ENCODE measurements at regions not wholly inside any gene's neighbourhood (a gene's known extent, or its start where the extent isn't known, plus 50 kb on each side); places are given as distances from the start of the nearest gene placed in this dataset.

GRCh38 chr5:87867281-87867680 lies 401.4 kb downstream of the TMEM161B start:
- Mint-ChIP-seq H3K4me1 (no peaks in the 10 kb centered on the region), H3K27me3 (no peaks in the 10 kb centered on the region), H3K9me3 (peaks cover 2% of the 10 kb centered on the region), H3K4me3 (no peak overlapping the region), H3K36me3 (ENCODE audit: low read depth) (no peaks in the 10 kb centered on the region), H3K27ac (no peak overlapping the region)
- no peak for DNase-seq
- ChIA-PET CTCF (no interaction called here), POLR2A (no interaction called here)

GRCh38 chr5:87853541-87853940 lies 415.1 kb downstream of the TMEM161B start:
- Mint-ChIP-seq H3K4me3 (no peak overlapping the region), H3K36me3 (ENCODE audit: low read depth) (no peaks in the 10 kb centered on the region), H3K9me3 (peaks cover 2% of the 10 kb centered on the region), H3K4me1 (no peaks in the 10 kb centered on the region), H3K27me3 (no peaks in the 10 kb centered on the region), H3K27ac (no peak overlapping the region)
- ChIA-PET POLR2A (no interaction called here), CTCF (no interaction called here)
- no peak for DNase-seq

DNA sequence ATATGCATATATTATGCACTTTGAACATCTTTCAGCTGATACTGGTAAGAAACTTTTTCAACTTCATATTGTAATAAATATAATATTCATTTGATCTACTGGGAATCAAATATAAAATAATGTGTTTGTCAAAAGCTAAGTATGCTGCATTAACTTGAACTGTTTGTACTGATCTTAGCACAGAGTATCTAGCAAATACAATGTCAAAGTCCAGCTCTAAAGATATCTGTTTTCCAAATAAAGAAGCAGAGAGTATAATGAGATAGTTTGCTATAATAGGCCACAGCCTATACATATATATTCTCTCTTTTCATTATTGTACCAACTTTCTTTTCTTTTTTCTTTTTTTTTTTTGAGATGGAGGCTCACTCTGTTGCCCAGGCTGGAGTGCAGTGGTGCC lies 417.0 kb downstream of the TMEM161B start:
- Mint-ChIP-seq H3K27ac (no peak overlapping the region), H3K4me1 (no peaks in the 10 kb centered on the region), H3K36me3 (ENCODE audit: low read depth) (no peaks in the 10 kb centered on the region), H3K4me3 (no peak overlapping the region), H3K9me3 (peaks cover under 1% of the 10 kb centered on the region), H3K27me3 (no peaks in the 10 kb centered on the region)
- ChIA-PET POLR2A (no interaction called here), CTCF (no interaction called here)
- no peak for DNase-seq

- ChIA-PET POLR2A (no interaction called here), CTCF (no interaction called here)
- no peak overlapping the region for H3K4me3 Mint-ChIP-seq
These were observed 417.8 kb downstream of the TMEM161B start for GRCh38 chr5:87850843-87851242.

DNA sequence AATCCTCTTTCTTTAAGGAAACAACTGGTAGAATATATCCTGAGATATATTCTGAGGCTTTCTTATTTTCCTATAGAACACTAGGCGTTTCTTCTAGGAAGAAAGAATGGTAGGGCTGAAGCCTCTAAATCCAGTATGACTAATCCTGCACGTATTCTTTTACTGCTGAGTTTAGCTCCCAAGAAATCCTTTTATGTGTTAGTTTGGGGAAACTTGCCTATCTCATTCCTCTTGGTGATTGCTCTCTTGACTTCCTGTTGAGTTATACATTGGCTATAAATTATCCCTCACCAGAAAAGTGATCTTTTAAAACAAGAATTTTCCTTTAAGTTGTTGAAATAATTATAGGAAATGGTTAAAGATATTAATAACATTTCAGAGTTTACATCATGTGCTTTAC lies 422.9 kb downstream of the TMEM161B start:
- CTCF ChIA-PET = no interaction called here
- POLR2A ChIA-PET = no interaction called here
- Mint-ChIP-seq H3K4me1 (no peaks in the 10 kb centered on the region), H3K27ac (no peak overlapping the region), H3K27me3 (no peaks in the 10 kb centered on the region), H3K9me3 (peaks cover 7% of the 10 kb centered on the region), H3K36me3 (ENCODE audit: low read depth) (no peaks in the 10 kb centered on the region), H3K4me3 (no peak overlapping the region)
- DNase-seq = no peak

More at GRCh38 chr5:87850843-87851242, 417.8 kb downstream of the TMEM161B start:
- Mint-ChIP-seq H3K4me1 (no peaks in the 10 kb centered on the region), H3K9me3 (no peaks in the 10 kb centered on the region), H3K36me3 (ENCODE audit: low read depth) (no peaks in the 10 kb centered on the region), H3K27me3 (no peaks in the 10 kb centered on the region), H3K27ac (no peak overlapping the region)
- DNase-seq = no peak

DNA sequence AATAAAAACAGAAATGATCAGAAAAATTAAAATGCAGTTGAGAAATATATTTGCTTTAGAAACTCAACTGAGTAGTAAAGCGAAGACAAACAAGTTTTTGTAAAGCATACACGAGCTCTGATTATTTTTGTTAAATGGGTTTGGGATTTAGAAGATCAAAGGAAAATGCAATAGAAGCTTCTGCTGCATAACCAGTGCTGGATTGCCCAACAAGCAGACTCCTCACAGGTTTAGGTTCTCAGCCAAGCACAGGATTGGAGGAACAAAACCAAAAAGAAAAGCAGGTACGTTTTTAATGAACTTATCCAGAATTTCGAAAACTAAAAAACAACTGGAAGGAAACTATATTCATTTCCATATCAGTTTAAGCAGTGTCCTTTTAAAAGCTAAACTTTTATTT lies 423.8 kb downstream of the TMEM161B start:
- Mint-ChIP-seq H3K4me1 (no peaks in the 10 kb centered on the region), H3K27ac (no peak overlapping the region), H3K27me3 (no peaks in the 10 kb centered on the region), H3K9me3 (peaks cover 14% of the 10 kb centered on the region), H3K4me3 (no peak overlapping the region), H3K36me3 (ENCODE audit: low read depth) (no peaks in the 10 kb centered on the region)
- CTCF ChIA-PET = no interaction called here
- POLR2A ChIA-PET = no interaction called here
- no peak for DNase-seq

DNA sequence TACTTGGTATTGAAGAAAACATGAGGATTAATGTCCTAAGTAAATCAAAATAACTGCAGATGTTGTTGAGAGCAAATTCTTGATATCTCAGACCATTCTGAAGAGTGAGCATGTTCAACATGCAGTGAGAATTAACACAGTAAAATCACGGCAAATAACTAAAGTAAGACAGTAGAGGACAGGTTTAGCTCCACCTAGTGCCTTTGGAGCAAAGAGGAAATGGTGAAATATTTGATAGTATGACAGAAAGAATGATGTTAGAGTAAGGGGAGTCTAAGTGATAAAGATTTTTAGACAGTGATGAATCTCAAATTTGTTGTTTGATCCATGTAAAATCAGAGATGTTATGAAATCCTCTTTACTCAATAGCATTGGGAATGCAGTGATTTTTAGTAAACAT lies 424.2 kb downstream of the TMEM161B start:
- no peak for DNase-seq
- no peaks in the 10 kb centered on the region for H3K36me3 Mint-ChIP-seq (ENCODE audit: low read depth)
- no peaks in the 10 kb centered on the region for H3K27me3 Mint-ChIP-seq
- H3K9me3 Mint-ChIP-seq = peaks cover 14% of the 10 kb centered on the region
- no peaks in the 10 kb centered on the region for H3K4me1 Mint-ChIP-seq
- no peak overlapping the region for H3K27ac Mint-ChIP-seq
- no peak overlapping the region for H3K4me3 Mint-ChIP-seq
- POLR2A ChIA-PET = no interaction called here
- CTCF ChIA-PET = no interaction called here

GRCh38 chr5:87836696-87837095 lies 424.0 kb upstream of the CCNH start:
- no peak for DNase-seq
- H3K36me3 Mint-ChIP-seq (ENCODE audit: low read depth) = no peaks in the 10 kb centered on the region
- no peaks in the 10 kb centered on the region for H3K4me1 Mint-ChIP-seq
- no peak overlapping the region for H3K4me3 Mint-ChIP-seq
- ChIA-PET CTCF (no interaction called here), POLR2A (no interaction called here)
- H3K9me3 Mint-ChIP-seq = peaks cover 7% of the 10 kb centered on the region
- H3K27me3 Mint-ChIP-seq = no peaks in the 10 kb centered on the region
- no peak overlapping the region for H3K27ac Mint-ChIP-seq

DNA sequence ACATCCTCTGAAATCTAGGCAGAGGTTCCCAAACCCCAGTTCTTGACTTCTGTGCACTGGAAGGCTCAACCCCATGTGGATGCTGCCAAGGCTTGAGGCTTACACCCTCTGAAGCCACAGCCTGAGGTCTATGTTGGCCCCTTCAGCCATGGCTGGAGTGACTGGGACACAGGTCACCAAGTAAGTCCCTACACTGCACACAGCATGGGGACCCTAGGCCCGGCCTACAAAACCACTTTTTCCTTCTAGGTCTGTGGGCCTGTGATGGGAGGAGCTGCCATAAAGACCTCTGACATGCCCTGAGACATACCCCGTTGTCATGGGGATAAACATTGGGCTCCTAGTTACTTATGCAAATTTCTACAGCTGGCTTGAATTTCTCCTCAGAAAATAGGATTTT lies 418.8 kb upstream of the CCNH start:
- Mint-ChIP-seq H3K27ac (no peak overlapping the region), H3K9me3 (peaks cover 2% of the 10 kb centered on the region), H3K4me1 (no peaks in the 10 kb centered on the region), H3K27me3 (no peaks in the 10 kb centered on the region), H3K36me3 (ENCODE audit: low read depth) (no peaks in the 10 kb centered on the region), H3K4me3 (no peak overlapping the region)
- ChIA-PET CTCF (no interaction called here), POLR2A (no interaction called here)
- no peak for DNase-seq

DNA sequence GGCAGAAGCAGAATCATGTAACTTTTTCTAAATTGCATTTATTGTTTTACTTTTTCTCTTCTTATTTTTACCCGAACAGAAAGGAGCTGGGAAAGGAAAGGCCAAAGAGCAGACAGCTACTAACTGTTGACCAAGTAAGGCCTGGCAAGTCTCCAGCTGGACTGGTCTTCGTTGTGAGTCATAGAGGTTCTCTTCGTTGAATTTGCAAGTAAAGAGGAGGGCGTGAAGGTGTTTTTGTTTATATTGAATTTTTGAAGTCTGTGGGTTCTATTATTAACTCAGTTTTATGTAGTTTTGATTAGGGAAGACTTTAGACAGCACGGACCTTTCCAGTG lies 416.5 kb upstream of the CCNH start:
- CTCF ChIA-PET = no interaction called here
- H3K27ac Mint-ChIP-seq = no peak overlapping the region
- H3K9me3 Mint-ChIP-seq = peaks cover 2% of the 10 kb centered on the region
- POLR2A ChIA-PET = no interaction called here
- H3K27me3 Mint-ChIP-seq = no peaks in the 10 kb centered on the region
- no peak overlapping the region for H3K4me3 Mint-ChIP-seq
- DNase-seq = no peak
- no peaks in the 10 kb centered on the region for H3K4me1 Mint-ChIP-seq
- no peaks in the 10 kb centered on the region for H3K36me3 Mint-ChIP-seq (ENCODE audit: low read depth)

- H3K27me3 Mint-ChIP-seq = no peaks in the 10 kb centered on the region
- CTCF ChIA-PET = no interaction called here
- POLR2A ChIA-PET = no interaction called here
These were observed 416.0 kb upstream of the CCNH start for GRCh38 chr5:87828545-87829216.

GRCh38 chr5:87827539-87827938 lies 414.8 kb upstream of the CCNH start:
- Mint-ChIP-seq H3K4me1 (no peaks in the 10 kb centered on the region), H3K4me3 (no peak overlapping the region), H3K36me3 (ENCODE audit: low read depth) (no peaks in the 10 kb centered on the region), H3K27ac (no peak overlapping the region), H3K9me3 (peaks cover 2% of the 10 kb centered on the region), H3K27me3 (no peaks in the 10 kb centered on the region)
- CTCF ChIA-PET = no interaction called here
- POLR2A ChIA-PET = no interaction called here
- DNase-seq = no peak

More at GRCh38 chr5:87828545-87829216, 416.0 kb upstream of the CCNH start:
- Mint-ChIP-seq H3K4me3 (no peak overlapping the region), H3K27ac (no peak overlapping the region), H3K36me3 (ENCODE audit: low read depth) (no peaks in the 10 kb centered on the region), H3K9me3 (peaks cover 2% of the 10 kb centered on the region), H3K4me1 (no peaks in the 10 kb centered on the region)
- DNase-seq = no peak

DNA sequence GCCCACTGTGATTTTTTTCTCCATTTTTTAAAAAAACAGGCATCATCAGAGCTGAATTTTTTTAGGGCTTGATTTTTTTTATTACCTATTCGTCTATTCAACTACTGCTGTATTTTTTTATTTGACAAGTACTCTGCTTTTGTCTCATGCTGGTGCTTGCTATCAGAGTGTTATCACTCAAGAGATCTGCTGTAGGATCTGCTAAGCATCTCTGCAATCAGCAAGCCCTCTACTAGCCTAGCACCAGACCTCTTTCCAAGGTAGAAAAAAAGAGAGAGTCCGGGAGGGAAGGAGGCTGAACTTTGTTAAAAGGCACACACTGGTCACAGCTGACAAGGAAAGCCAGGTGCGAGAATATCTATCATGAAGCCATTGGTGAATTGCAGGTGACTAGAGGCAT lies 413.8 kb upstream of the CCNH start:
- H3K27ac Mint-ChIP-seq = no peak overlapping the region
- no peaks in the 10 kb centered on the region for H3K36me3 Mint-ChIP-seq (ENCODE audit: low read depth)
- H3K4me3 Mint-ChIP-seq = no peak overlapping the region
- H3K4me1 Mint-ChIP-seq = no peaks in the 10 kb centered on the region
- ChIA-PET CTCF (no interaction called here), POLR2A (no interaction called here)
- DNase-seq = no peak
- peaks cover 2% of the 10 kb centered on the region for H3K9me3 Mint-ChIP-seq
- no peaks in the 10 kb centered on the region for H3K27me3 Mint-ChIP-seq

GRCh38 chr5:87825583-87825982 lies 412.9 kb upstream of the CCNH start:
- CTCF ChIA-PET = no interaction called here
- H3K36me3 Mint-ChIP-seq (ENCODE audit: low read depth) = no peaks in the 10 kb centered on the region
- H3K4me3 Mint-ChIP-seq = no peak overlapping the region
- DNase-seq = no peak
- no peak overlapping the region for H3K27ac Mint-ChIP-seq
- no peaks in the 10 kb centered on the region for H3K27me3 Mint-ChIP-seq
- H3K9me3 Mint-ChIP-seq = peaks cover 2% of the 10 kb centered on the region
- no peaks in the 10 kb centered on the region for H3K4me1 Mint-ChIP-seq
- POLR2A ChIA-PET = no interaction called here

DNA sequence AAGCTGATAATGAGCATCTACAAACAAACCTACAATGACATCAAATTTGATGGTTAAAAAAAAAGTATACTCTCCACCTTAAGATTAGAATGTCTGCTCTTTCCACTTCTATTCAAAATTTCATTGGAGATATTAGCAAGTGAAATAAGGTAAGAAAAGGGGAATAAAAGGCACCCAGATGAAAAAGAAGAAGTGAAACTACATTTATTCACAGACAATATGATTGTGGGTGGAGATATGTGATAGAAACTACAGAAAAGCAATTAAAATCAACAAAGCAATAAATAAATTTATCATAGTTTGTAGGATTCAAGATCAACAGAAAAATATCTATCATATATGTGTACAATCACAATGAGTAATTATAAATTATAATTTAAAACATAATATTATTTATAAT lies 395.1 kb upstream of the CCNH start:
- no peaks in the 10 kb centered on the region for H3K36me3 Mint-ChIP-seq (ENCODE audit: low read depth)
- H3K27me3 Mint-ChIP-seq = no peaks in the 10 kb centered on the region
- H3K27ac Mint-ChIP-seq = no peak overlapping the region
- DNase-seq = no peak
- no peaks in the 10 kb centered on the region for H3K9me3 Mint-ChIP-seq
- POLR2A ChIA-PET = no interaction called here
- no peaks in the 10 kb centered on the region for H3K4me1 Mint-ChIP-seq
- CTCF ChIA-PET = no interaction called here
- H3K4me3 Mint-ChIP-seq = no peak overlapping the region

All from activated CD4-positive, alpha-beta T cell treated with anti-CD3 and anti-CD28 coated beads, Interleukin-2, amount 10 ng/mL, durations not matched to agents 7 days and 5 days (primary cell).